Daoy (cell line): ENCODE measurements at regions not wholly inside any gene's neighbourhood (a gene's known extent, or its start where the extent isn't known, plus 50 kb on each side); places are given as distances from the start of the nearest gene placed in this dataset.

ENCODE experiments used
- DNase-seq: peaks from one replicate; pipeline ENCODE4 v3.0.0-alpha.2; 2015; ENCODE audit warnings: low read depth

DNA sequence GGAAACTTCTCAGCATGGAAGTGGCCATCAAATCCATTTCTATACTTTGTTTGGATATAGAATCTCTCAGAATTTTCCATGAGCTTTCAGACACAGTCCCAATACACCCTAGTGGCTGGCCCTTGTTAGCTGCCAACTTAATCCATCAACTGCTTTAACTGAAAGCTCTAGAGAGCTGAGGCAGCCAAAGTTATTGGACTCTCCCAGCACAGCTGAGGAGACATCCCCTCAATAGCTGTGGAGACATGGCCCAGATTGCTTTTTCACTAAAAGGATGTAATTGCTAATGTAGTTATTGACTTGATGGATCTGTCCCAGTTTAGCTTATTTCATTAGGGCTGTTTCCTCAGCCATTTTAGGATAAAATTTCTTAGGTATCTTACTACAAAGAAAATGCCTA lies 94.8 kb upstream of the PRMT6 start:
- DNase-seq: no peak

- DNase-seq: no peak
Measured at GRCh38 chr1:106962591-106962990, 93.9 kb upstream of the PRMT6 start.

GRCh38 chr1:106964495-106964894 lies 92.0 kb upstream of the PRMT6 start:
- no peak for DNase-seq

DNA sequence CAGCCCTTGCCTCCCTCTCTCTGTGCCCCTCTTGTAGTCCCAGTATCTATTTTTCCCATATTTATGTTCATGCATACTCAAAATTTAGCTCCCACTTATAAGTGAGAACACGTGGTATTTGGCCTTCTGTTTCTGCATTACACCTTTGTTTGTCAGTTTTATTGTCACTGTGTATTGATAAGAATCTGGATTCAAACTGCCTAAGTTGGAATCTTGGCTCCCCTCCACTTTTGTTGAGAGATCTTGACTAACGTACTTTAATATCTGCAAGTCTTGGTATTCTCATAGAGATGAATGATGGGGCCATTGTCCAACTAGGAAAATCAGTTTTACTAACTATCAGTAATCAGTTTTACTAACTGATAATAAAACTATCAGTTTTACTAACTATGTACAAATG lies 87.8 kb upstream of the PRMT6 start:
- no peak for DNase-seq

- DNase-seq: no peak
Measured at GRCh38 chr1:106969731-106970130, 86.7 kb upstream of the PRMT6 start.

DNA sequence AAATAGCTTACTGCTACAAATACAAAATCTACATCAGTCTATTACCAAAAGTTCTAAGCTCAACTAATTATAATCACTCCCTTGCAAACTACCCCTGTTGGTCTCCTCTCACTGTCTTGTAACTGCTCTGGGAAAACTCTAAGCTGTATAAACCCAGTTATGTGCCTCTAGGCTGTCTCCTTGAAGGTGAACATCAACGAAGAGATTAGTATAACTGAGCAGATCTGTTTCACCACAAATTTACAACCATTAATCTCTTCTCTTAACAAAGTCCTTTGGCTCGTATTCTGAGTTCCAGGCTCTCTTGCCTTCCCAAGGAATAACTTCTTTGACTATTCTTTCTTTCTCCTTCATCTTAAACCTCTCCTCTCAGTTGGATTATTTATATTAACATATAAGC lies 84.4 kb upstream of the PRMT6 start:
- no peak for DNase-seq

DNA sequence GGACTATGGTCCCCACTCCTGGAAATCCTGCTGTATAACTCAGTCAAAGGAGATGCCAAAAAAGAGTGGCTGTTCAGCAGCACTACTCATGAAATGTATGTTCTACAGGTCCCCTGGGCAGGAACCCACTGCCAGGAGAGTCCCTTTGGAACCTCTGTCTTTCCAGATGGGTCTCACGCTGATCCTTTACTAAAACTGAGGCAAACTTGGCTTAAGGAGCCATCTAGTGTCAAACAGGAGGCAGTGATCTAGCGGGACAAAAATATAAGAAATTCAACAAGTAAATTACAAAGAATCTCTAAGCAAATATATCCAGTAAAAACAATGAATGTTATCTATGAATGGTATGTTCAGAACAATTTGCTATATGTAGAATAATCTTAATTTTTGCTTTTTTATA lies 80.5 kb upstream of the PRMT6 start:
- DNase-seq: no peak

DNA sequence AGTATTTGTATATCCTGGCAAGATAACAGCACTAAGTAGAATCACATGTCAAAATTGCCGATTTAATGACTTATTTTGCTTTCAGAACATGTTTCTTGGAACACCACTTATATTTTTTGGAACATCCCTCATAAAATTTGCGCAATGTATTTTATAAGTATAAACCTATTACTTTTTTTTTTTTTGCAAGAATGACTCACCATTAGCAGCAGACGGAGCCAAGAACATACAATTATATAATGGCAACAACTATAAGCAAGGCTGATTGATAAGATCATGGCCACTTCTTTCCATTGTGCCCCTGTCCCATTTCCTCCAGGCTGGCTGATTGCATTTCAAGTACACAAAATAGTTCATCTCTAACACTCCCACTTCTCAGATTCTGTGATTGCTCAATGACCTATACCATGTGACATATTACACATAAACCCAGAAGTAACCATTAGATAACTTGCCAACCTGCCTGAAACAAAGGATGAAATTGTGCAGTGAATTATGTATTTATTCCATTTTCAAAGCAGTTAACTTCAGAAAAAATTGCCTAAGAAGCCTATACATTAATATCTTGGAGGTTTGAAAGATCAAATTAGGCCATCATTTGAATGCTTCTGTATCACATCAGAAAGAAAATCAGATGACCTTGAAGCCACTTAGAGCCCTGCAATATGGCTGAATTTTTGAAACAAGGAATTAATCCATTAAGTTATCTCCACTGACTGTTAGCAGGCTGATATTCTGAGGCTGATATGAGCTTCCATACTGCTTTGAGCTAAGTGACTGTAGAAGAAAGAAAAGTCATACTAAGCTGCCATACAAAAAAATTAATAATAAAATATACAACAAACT lies 77.8 kb upstream of the PRMT6 start:
- no peak for DNase-seq

DNA sequence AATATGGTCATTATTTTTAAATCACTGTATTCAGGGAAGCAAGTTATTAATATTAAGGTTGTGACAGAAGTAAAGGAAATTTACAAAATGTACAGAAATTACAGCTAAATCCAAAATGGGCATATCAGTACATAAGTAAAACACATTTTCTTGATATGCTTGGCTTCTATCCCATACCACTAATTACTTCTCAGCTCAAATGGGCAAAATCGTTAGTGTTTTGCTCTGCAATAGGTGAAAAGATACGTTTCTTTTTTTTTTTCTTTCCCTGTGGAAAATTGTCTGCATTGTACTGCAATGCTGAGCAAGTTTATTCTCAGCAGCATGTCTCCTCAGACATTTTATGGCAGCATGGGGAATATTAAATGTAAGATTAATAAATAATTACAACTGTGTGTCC lies 77.1 kb upstream of the PRMT6 start:
- no peak for DNase-seq

- no peak for DNase-seq
Measured at GRCh38 chr1:106980121-106980520, 76.4 kb upstream of the PRMT6 start.

DNA sequence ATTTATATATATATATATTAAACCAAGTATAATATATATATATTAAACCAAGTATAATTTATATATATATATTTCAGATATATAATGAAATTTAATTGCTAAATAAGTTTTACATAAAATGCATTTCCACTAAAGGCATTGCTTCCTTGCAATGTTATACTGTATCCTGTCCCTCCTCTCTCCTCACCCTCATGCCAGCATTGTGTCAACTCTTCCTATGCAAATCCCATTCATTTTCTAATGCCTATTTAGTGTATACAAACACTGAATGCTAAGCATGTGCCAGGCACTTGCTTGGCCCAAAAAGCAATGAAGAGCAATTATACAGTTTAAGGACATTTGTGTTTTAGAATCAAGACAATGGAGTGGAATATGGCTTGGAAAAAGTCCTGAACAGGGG lies 71.7 kb upstream of the PRMT6 start:
- DNase-seq: no peak

DNA sequence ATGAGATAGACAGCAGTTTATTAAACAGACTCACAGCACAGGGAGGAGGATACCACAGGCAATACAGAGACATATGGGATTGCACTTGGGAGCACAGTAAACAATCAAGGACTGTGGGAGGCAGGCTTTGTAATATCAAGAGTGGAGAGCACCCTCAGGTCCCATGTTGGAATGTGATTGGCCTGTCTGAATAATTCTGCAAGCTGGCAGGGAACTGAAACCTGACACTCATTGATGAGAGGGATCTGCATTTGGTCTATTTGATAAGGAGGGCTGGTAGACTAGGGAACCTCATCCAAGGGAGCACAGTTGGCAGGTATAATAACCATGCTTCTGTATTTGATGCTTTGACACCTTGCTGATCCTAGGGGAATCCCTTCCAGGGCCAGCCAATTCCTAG lies 69.9 kb upstream of the PRMT6 start:
- DNase-seq: no peak

DNA sequence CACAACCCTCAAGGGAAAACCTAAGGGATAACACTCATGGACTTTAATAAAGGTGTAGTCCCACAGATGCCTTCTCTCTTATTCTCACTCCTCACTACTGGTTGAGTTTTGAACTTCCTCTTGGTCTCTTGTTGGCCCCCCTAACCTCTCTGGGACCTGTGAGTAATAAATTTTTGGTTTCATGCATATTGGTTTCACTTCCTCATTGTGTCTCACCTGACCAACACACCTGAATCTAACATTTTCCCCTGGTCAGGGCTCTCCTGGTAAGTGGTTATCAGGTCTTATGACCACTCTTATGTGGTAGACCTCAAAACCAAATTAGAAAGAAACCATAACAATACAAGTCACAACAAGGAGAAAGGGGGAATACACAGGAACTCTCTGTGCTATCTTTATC lies 60.5 kb upstream of the PRMT6 start:
- no peak for DNase-seq

DNA sequence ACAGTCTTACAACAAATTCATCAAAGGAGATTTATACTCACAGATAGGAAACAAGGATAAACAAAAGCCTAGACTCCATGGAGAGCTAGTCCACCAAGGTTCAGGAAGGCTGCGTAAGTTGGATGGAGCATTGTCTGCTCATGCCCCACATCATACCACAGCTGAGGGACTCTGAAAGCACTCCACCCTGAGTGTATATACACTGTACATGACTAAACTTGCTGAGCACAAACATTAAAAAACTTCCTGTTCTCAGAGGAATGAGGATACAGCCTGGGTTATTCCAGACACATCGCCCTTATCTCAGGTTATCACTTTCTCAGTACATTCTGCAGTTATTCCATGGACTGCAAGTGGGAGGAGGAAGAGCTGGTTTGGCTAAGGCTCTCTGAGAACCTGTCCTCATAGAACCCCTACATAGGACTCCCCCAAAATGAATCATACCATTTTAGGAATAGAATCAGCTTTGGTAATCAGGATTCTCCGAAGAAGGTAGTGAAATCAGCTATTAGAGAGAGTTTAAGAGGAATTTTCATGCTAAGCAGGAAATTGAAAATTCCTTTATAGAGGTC lies 58.0 kb upstream of the PRMT6 start:
- DNase-seq: no peak

- DNase-seq: no peak
Measured at GRCh38 chr1:107000902-107001301, 55.6 kb upstream of the PRMT6 start.

DNA sequence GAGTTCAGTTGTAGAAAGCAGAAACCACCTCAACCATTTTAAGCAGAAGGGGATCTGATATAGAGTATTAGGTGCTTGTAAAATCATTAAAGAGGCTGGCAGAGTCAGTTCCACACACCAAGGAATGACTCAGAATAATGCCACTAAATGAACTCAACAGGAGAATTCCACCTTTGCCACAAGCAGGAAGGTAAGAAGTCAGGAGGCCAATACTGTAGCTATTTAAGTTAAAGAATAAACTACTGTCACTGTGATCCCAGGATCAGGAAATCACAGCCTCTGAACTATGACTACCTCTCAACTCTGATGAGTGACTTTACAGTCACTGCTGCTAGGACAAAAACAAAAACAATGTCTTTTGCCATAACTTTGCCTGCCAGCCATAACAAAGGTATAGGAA lies 52.5 kb upstream of the PRMT6 start:
- no peak for DNase-seq

DNA sequence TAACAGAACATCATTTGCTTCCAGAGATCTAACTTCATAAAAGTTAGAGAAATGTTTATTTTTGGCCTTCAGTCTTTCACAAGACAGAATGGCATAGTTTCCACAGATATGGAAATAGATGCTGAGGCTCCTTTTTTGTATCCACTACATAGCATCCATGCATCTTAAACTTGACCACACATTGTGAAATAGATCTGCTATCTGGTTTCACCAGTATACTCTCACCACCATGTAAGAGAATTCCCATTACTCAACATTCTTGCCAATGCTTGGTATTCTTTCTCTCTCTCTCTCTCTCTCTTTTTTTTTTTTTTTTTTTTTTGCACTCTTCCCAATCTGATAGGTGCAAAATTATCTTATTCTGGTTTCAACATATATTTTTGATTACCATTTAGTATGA lies 52.1 kb upstream of the PRMT6 start:
- no peak for DNase-seq
